ENCODE measurements at regions not wholly inside any gene's neighbourhood (a gene's known extent, or its start where the extent isn't known, plus 50 kb on each side); places are given as distances from the start of the nearest gene placed in this dataset.
"Not testable (repeated sequence)": the region's sequence is repeated elsewhere in the genome, so short reads cannot be mapped to it uniquely, and the experiment has no call there.

DNA sequence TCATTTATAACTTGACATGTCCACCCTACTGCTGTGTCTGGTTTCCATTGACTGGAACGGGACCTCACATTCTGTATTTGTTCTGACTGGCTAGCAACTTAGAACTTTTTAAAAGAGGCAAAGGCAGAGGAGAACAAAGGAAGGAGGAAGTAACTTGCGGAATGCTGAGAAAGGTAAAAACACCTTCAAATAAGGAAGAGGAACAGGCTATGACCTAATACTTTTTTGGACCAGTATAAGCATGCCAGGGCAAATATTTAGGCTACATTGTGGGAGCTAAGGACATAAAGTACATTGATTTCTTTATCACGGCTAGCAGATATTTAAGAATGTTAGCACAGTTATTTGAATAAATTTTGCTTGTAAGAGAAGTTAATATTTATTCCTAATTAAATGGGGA is 240.5 kb downstream of the TLR4 start:
- not testable (repeated sequence) for DNase-seq

DNA sequence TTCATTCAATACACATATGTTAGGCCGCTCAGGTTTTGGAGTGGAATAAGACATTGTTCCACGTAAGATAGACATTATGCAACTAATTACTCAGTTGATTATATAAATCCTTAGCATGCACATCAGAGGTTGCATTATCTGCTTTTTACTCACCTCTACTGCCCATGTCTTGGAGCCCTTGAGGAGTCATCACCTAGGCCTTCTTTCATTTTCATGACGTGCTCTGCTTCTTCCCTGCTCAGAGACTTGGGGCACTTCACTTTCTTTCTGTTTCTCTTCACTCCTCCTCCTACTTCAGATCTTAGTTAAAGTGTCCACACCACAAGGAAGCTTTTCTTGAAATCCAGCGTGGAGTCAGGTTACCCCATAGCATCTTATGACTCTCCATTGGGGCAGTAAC is 241.1 kb downstream of the TLR4 start:
- DNase-seq: no peak

DNA sequence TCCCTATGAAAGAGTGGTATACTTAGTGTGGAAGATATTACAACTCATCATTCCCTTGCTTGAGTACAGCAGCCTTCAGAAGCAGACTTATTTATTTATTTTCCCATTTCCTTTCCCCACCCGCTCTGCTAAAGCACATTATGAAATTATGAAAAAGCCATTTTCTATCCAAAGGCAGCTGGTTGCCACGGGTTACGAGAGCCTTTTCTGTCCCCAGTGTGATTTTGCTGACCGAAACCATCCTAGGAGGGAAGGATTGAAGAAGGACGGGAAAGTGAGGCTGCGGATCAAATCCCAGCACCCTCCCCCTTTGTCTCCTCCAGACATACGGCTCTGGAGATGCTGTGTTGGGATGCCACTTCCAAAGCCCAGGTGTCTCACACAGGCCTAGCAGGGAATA is 246.9 kb downstream of the TLR4 start:
- DNase-seq: no peak

DNA sequence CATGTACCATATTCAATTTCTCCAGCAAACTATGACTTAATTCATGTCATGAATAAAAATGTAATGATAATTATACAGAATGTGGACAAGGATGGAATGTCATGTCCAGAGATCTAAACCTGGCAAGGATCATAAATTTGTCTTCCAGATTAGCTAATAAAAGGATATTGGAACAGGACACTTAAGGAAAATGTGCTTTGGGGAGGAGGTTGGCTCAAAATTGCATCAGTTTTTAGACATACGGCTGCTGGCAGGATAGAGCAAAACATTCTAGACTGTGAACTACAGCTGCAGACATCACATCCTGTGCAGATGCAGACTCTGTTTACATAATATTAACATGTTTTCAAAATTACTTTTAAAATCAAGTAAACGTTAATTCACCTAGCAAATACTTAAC is 248.4 kb downstream of the TLR4 start:
- no peak for DNase-seq

DNA sequence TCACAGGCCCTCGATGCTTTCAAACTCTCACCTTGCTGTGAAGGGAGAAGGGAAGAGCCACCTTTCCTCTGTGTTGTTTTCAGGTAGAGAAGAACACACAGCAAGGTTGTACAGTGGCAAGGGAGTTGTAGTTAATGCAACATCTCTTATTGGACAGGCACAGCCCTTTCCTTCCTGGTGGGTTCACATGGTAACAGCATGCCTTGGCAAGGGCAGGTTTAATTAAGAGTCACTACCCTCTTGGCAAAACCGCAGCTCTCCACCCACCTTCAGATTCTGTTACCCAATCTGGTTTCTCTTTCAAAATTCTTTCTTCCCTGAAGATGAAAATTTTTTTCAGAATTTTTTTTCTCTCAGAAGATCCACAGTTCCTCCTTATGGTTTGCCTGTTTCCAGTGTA is 253.1 kb downstream of the TLR4 start:
- DNase-seq: no peak

DNA sequence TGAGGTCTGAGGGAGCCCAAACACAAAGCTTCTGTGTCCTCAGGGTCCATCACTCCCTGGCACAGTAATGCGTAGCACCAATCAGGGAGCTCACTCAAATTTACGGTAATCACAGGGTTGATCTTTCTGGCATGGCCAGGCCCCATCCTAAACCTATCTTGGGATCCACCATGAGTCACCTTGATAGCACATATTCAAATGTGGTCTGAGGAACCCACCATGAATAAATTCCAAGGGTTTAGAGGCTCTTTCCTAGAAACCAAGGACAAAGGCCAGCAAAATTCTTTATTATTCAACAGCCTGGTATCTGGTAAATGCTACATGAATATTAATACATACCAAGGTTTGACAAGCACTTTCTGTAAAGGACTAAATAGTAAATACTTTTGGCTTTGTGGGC is 254.5 kb downstream of the TLR4 start:
- DNase-seq: no peak

DNA sequence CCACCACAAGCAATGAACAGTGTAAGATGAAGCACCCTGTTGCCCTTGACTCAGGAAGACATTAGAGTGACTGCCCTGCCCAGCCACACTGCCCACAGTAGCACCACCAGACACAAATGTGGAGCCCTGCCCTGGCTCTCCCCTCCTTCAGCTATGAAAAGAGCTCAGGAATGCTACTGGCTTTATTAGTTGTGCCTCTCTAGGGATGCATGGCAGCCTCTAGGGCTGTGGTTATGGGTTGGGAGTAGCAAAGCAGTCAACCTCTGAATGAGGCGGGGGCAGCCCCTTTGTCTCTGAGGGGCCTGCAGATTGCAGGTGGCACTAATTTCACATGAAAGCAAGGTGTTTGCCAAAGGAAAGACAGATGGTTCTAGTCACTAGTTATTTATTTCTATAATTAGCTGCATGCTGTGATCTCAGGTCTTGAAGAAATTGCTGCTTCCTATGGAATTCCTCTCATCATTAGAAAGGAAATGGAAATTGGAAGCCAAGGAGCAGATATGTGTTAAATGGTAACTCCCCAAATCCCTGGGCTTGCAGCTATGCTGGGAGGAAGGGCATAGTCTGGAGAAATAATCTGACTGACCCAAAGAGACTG is 259.4 kb downstream of the TLR4 start:
- no peak for DNase-seq

DNA sequence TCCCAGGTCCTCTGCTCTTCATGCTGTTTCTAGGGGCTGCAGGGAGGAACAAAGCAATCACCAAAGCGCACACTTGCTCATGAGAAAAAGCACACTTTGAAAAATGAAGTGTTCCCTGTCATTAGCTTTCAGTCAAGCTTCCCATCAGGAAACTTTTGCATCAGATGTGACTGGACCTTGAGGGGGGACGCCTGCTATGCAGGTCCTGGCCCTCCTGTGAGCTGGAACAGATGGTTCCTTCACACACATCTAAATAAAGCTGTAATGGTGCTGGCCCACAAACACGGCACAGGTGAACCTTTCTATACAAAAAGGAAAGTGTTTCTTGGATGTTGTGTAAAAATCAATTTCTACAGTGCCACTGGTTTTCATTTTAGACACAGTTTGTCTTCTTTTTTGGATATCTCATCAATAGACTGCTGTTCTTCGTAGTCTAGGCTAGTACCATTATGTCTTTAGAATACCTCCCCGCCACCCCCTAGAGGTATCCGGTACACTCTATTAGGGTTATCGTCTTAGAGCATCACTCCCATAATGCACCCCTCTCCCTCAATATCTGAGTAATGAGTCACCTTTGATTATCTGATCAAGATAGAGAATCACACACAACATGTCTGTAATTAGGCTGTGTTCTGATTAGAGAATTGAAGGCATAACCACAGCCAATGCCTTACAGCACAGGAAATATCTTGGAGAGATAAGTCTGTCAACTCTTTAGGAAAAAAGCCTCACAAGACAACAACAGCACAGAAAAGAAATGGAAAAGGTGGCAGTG is 266.3 kb downstream of the TLR4 start:
- DNase-seq: no peak

DNA sequence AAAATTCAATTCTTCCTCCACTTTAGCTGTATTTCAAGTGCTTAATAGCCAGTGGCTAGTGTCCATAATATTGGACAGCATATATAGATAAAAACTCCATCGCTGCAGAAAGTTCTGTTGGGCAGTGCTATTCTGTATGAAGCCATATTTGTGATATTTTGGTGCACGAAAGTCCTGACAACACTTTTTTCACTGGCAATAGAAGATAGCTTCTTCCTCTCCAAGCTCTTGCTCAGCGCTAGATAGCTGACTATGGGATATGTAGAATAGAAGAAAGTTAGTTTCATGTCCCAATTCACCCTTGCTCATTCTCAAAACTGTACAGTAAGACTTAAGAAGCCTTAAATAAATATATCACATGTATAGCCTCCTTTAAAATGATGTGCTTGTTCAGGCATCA is 269.9 kb downstream of the TLR4 start:
- no peak for DNase-seq

DNA sequence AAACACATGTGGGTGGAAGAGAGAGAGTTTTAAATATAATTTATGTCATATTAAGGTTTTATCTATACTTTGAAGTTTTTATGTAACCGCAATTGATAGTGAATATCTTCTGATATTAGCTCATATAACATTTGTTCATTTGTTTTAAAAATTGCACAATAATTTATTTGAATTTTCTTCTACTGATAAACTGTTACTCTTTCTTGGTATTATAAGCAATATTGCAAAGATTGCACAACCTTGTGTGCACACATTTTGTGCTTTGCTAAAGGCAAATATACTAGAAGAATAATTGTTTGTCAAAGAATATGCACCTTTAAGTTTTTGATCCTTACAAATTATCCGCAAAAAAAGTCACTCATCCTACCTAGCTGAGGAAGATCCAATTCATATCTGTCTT is 275.7 kb downstream of the TLR4 start:
- no peak for DNase-seq

DNA sequence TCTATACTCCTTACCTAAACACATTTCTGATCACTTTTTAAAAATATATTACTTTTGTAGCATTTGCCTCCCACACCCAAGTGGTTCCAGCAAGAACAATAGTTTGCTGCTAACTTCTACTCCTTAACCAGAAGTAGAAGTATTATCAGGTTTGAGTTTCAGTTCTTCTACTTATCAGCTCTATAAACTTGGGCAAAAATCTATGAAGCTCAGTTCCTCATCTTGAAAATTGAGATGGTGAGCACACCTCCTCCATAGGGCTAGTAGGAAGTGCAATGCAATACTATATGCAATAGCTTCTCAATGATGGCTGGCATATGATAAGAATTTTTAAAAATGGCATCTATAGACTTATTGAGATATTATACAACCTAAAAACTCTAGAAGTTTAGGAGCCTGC is 283.7 kb downstream of the TLR4 start:
- no peak for DNase-seq

DNA sequence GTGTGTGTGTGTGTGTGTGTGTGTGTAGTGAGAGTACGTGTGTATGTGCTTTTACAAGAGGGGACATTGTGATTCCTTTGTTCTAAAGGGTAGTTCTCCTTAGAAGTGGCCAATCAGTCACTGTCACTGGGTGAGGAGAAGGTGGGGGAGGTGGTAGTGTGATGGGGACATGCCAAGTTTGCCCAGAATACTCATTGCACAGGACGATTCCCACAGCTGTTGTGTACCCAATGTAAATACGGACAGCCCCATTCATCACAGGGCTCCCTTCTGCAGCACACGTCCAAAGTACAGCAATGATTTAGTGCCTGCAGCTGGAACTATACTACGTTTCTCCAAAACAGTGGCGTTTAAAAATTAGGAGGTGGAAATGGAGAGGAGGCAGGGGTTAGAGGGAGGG is 287.8 kb downstream of the TLR4 start:
- DNase-seq: no peak

DNA sequence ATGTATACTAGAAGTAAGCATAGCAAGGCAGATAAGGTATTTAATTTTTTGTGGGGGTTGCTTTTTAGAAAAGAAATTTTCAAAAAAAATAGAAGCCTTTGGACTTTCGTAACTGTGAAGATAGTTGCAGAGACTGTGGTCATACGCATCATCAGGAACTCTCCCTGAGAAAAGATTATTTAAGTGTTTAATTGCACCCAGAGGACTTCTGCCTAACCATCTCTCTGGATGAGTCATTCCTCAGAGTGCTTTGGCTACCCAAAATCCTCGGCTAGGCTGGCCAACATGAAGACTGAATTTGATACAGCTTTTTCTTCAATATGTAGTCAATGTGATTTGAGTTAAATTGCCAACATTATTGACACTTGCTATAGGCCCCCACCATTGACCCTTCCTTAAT is 296.4 kb downstream of the TLR4 start:
- no peak for DNase-seq

DNA sequence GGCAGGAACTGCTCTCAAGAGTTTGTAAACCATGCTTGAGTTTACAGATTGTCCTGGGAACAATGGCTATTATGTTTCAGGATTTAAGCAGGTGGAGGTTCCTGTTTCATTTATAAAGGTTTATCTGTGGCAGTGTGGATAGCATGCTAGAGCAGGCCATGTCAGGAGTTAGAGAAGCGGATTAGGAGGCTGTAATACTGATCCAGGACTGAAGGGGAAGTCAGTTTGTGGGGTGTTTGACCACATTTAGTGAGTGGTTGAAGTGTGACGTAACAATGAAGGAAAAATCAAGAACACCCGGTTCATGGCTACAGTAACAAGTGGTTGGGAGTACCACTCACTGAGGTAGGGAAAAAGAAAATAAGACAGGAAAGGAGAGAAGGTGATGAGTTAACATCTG is 299.0 kb downstream of the TLR4 start:
- DNase-seq: no peak

DNA sequence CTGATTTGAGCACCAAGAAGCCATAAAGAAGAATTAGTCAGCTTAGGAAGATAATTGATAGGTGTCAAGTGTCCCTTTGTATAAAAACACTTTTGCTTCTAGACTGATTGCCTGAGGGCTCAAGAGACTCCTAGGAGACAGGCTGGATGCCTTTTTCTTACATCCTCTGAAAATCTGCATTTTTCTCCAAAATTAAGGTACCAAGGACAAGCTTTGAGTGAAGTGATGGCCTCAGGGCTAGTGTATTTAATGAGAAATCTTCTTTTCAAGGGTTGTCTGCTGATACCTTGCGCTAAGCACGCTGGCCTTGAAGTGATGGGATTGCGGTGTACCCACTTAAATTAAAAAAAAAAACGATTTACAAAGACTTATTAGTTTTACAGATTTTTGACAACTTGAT is 304.0 kb downstream of the TLR4 start:
- no peak for DNase-seq

DNA sequence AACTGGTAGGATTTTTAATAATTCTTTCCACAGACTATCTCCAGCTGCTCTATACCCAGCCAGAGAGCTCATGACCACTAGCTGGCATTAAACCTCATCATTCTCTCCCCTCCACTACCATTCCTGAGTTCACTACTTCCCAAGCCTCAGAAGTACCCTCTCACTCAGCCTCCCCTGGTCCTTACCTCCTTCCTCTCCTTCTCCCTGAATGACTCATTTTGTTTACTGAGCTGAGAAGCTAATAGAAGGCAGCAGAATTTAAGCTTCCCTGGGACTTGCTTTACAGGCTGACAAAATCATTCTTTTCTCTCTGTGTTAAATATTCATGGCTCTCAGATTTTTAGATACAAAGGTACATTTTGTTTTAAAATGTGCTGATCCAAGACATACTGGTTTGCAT is 305.4 kb downstream of the TLR4 start:
- DNase-seq: no peak

DNA sequence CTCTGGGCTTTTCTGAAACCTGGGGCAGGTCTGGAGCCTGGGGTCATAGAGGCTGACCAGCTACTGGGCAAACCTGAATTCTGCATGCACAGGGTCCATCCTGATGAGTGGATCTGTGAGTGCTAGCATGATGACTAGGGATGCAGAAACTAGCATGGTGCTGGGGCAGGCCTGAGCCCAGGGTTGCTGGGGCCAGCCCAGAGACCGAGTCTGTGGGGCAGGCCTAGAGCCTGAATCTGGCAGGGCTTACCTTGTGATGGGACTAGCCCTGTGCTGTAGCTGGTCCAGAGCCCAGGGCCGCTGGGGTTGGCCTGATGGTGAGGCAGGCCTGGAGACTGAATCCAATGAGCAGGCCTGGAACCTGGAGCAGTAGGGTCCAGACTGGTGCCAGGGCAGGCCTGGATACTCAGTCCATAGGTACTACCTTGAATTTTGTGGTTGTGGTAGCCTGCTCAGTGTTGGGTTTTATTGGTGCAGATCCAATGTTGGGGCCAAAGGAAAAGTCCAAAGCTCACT is 313.5 kb downstream of the TLR4 start:
- DNase-seq: no peak

DNA sequence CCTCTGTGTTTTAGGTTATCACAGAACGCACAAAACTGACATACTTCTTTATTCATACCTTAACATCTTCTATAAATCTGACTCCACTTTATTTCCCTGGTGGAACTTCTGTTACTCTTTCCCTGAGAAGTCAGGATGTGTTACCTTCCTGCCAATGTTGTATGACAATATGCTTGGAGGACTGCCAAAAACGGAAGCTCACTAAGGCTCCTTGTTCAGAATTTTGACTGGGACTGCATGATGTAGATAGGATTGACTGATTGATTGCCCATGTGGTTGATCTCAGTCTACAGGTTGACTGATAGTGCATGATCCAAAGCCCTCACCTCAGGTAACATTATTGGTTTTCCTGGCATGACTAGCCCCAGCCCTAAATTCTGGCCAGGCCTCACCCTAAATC is 319.4 kb downstream of the TLR4 start:
- DNase-seq: no peak

DNA sequence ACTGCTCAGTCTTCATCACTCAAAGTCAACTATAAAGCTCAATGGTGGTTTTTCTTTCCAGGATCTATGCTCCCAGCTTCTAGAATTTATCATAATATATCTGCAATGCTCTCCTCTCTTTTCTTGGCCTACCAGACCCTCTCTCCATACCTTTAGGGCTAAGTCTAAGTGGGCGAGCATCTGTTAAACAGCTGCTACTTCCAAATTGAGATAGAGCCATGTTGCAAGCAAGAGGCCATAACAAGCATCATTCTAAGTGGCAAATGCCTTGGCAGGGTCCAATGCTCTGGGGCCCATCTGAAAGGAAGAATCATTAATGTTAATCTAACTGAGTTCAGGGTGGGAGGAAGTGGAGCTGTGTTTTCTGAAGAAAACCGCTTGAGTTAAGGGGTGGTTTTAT is 324.0 kb downstream of the TLR4 start:
- DNase-seq: no peak

DNA sequence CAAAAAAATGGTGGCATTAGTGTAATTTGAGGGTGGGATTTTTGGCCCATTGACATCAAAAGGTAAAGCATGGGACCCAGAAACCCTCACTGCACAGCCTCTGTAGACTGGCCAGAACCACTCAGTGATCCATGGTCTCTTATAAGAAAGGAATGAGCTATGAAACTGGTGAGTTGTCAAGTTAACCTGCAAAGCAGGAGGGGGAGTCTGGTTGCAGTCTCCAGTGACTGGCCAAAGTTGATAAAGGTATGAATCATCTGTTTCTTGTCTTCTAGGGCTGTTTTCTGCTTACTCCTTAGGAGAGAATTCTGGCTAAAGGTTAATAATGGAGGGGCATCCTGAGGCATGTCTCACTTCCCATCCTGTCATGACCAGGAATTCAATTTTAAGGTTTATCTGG is 325.2 kb downstream of the TLR4 start:
- DNase-seq: no peak

DNA sequence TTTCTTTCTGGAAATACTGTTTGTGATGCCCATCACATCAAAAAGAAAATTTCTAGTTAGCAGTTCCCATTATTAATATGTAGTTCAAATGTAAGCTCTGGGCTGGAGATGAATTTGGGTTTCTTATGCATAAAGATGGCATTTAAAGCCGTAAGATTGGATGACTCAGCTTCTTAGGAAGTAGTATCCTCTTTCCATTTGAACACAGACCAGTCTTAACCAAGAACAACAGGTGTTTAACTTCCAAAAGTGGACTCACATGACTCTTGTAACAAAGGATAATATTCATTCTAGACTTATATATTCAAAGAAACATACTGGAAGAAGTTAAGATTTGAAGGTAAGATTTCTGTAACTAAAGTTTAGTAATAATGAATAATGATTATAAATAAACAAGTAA is 330.5 kb downstream of the TLR4 start:
- DNase-seq: no peak

DNA sequence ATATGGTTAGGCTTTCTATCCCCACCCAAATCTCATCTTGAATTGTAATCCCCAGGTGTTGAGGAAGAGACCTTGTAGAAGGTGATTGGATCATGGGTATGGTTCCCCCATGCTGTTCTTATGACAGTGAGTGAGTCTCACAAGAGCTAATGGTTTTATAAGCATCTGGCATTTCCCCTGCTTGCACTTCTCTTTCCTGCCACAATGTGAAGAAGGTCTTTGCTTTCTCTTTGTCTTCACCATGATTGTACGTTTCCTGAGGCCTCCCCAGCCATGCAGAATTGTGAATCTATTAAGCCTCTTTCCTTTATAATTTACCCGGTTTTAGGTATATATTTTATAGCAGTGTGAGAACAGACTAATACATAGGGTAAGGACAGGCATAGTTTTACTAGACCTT is 334.5 kb downstream of the TLR4 start:
- no peak for DNase-seq

DNA sequence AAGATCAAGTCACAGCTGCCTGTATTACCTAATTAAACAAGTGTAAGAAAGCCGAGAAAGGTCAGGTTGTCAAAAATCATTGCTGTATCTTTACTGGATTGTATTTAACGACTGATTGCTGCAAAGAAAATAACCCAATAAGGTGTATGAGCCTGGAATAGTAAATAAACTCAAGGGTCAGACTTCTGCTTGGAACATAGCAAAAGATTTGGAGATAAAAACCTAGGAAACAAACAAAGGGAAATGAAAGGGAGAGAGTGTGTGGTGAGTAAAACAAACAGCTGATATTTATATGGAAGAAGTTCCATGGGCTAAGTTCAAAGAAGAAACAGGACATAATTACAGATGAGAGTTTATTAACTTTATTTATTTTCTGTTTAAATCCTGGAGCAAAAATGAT is 354.0 kb downstream of the TLR4 start:
- no peak for DNase-seq

DNA sequence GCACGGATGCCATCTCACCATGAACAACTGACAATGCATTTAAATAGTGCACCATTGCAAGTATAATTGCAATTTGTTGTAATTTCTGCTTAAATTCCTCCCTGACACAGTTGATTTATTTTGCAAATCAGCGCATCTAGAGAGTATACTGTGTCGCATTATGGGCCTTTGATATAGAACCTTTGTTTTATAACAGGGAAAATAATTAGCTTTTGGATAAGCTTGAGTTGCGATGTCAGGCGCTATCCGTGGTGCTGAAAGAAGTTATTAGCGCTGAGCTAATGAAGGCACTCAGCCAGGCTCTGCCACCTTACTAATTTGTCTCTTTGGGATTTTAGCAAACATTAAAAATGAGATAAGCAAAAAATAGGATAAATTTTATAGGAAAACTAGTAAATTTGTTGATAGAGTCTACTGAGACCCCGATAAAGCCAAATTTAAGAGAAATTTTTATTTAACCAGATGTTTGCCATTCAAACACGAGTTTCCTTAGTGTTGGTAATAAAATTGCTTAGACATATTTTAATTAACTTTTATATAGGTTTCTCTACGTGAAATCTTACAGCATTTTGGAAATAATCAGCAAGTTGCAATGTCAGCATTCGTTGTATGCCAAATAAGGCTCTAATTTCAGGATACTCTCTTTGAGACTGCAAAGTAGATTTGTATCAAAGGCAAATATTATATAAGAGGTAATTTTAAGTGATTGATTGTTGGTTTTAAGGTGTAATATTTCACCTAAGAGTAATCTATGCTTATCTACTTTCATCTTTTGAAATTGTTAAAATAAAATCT is 355.5 kb downstream of the TLR4 start:
- DNase-seq: peak; percentile 12
